Esophagus squamous epithelium (tissue), 4 donors: ENCODE measurements at regions not wholly inside any gene's neighbourhood (a gene's known extent, or its start where the extent isn't known, plus 50 kb on each side); places are given as distances from the start of the nearest gene placed in this dataset.

Experiments
- POLR2A ChIP-seq, 4 donors: fragments of 450-650 bp; IDR thresholded peaks; one replicate each; pipeline ENCODE4 v1.6.1; 2017; ENCODE audit warnings: antibody characterized with exemption in 4 of 4, mild to moderate bottlenecking in 4 of 4, moderate library complexity in 3 of 4
- TF ChIP-seq, protein P1 (sequence below), 6 experiments: fragments of 450-650 bp in 4 of 6; fragments of 200-600 bp in 2 of 6; sonication (generic) in 2 of 6; IDR thresholded peaks; one replicate each; pipeline ENCODE4 v1.5.1; 2016 to 2019; ENCODE audit warnings: antibody characterized with exemption in 6 of 6, mild to moderate bottlenecking in 4 of 6, moderate library complexity in 4 of 6

DNA sequence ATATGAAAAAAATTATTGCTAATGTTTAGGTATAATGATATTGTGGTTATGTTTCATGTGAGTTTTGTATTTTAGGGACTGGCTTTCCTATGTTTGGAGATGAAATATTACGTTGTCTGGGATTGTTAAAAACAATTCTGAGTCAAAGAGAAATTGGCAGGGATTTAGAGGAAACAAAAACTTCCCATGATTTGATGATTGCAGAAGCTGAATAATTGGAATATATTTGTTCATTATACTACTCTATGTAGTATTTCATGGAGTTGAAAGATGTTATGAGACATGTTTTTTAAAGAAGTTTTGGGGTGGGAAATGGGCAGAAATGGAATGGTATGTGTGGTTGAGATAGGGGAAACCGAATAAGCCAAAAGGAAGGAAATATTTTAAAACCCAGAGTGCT, 1392.9 kb downstream of the EFNB2 start:
- TF ChIP-seq, protein P1, sequence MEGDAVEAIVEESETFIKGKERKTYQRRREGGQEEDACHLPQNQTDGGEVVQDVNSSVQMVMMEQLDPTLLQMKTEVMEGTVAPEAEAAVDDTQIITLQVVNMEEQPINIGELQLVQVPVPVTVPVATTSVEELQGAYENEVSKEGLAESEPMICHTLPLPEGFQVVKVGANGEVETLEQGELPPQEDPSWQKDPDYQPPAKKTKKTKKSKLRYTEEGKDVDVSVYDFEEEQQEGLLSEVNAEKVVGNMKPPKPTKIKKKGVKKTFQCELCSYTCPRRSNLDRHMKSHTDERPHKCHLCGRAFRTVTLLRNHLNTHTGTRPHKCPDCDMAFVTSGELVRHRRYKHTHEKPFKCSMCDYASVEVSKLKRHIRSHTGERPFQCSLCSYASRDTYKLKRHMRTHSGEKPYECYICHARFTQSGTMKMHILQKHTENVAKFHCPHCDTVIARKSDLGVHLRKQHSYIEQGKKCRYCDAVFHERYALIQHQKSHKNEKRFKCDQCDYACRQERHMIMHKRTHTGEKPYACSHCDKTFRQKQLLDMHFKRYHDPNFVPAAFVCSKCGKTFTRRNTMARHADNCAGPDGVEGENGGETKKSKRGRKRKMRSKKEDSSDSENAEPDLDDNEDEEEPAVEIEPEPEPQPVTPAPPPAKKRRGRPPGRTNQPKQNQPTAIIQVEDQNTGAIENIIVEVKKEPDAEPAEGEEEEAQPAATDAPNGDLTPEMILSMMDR (IDR thresholded peaks at IDR 0.05), result no peak
- no peak for TF ChIP-seq POLR2A (IDR thresholded peaks at IDR 0.05)
